OCI-LY7 (cell line): ENCODE measurements at regions not wholly inside any gene's neighbourhood (a gene's known extent, or its start where the extent isn't known, plus 50 kb on each side); places are given as distances from the start of the nearest gene placed in this dataset.

ENCODE experiments used
- BruUV-seq: library from RNA; stranded (reverse); fragments of 400-500 nt; replicated peaks from 2 replicates; lab custom pipeline; 2021; lab: Mats Ljungman, UMichigan
- CTCF ChIA-PET: fragments of 300-600 bp; sonication (Branson Sonifier 250); formaldehyde crosslinking; loops from one replicate; lab custom pipeline; 2022; ENCODE audit warnings: antibody characterized with exemption; ENCODE audit not compliant: unreplicated experiment; lab: Charles Lee
- POLR2A ChIA-PET: fragments of 300-600 bp; sonication (Branson Sonifier 250); formaldehyde crosslinking; loops from one replicate; lab custom pipeline; 2022; ENCODE audit warnings: antibody characterized with exemption; lab: Charles Lee
- DNase-seq: peaks from one replicate; pipeline ENCODE4 v3.0.0-alpha.2; 2015; ENCODE audit warnings: low spot score
- H2AFZ ChIP-seq: fragments of 200-600 bp; sonication (generic), shearing (Covaris generic); 2 replicates; pipeline ENCODE4 v1.6.1; 2014; ENCODE audit warnings: mild to moderate bottlenecking, antibody characterized with exemption, low read length, moderate library complexity
- H3K27ac ChIP-seq: fragments of 200-600 bp; sonication (generic); 2 replicates; pipeline ENCODE4 v1.5.1; 2014; ENCODE audit warnings: mixed run types, low read depth, mild to moderate bottlenecking, moderate library complexity, low read length, inconsistent platforms; ENCODE audit not compliant: poor library complexity, severe bottlenecking
- H3K36me3 ChIP-seq: fragments of 200-600 bp; sonication (generic); 2 replicates; pipeline ENCODE4 v1.6.1; 2014; ENCODE audit warnings: mild to moderate bottlenecking, antibody characterized with exemption, low read length, moderate library complexity, mixed read lengths; ENCODE audit not compliant: insufficient read depth
- H3K4me1 ChIP-seq: fragments of 200-600 bp; sonication (generic); 2 replicates; pipeline ENCODE4 v1.5.1; 2014; ENCODE audit warnings: mild to moderate bottlenecking, low read length; ENCODE audit not compliant: insufficient read depth, poor library complexity, severe bottlenecking
- H3K4me2 ChIP-seq: fragments of 200-600 bp; sonication (generic); 2 replicates; pipeline ENCODE4 v1.6.1; 2014; ENCODE audit warnings: mild to moderate bottlenecking, low read length
- H3K4me3 ChIP-seq: fragments of 200-600 bp; sonication (generic); 2 replicates; pipeline ENCODE4 v1.5.1; 2014; ENCODE audit warnings: mild to moderate bottlenecking, low read depth, low read length; ENCODE audit not compliant: poor library complexity, severe bottlenecking
- H3K79me2 ChIP-seq: fragments of 200-600 bp; sonication (generic); 2 replicates; pipeline ENCODE4 v1.6.1; 2016; ENCODE audit warnings: low read depth, mild to moderate bottlenecking, low read length, moderate library complexity, mixed read lengths; ENCODE audit not compliant: insufficient read depth
- H3K9me2 ChIP-seq: fragments of 200-600 bp; sonication (generic); 2 replicates; pipeline ENCODE4 v1.6.1; 2016; ENCODE audit warnings: mild to moderate bottlenecking, low read length, mixed read lengths; ENCODE audit not compliant: insufficient read depth
- H3K9me3 ChIP-seq: fragments of 200-600 bp; sonication (generic); 2 replicates; pipeline ENCODE4 v1.6.1; 2014; ENCODE audit warnings: mild to moderate bottlenecking, mixed run types, low read length, mixed read lengths
- H4K20me1 ChIP-seq: fragments of 200-600 bp; sonication (generic); 2 replicates; pipeline ENCODE4 v1.6.1; 2014; ENCODE audit warnings: mild to moderate bottlenecking, antibody characterized with exemption, low read length, moderate library complexity, mixed read lengths; ENCODE audit not compliant: insufficient read depth
- EZH2phosphoT487 ChIP-seq: fragments of 200-600 bp; sonication (generic); IDR thresholded peaks from 2 replicates; pipeline ENCODE4 v1.6.1; 2018; ENCODE audit warnings: low read depth, borderline replicate concordance, mild to moderate bottlenecking, mixed run types, antibody characterized with exemption, low read length, moderate library complexity, mixed read lengths
- intact Hi-C: fragments of 100-400 bp; cut with micrococcal nuclease; formaldehyde crosslinking; loops from one replicate; pipeline ENCODE4 v1.10.0; 2022; ENCODE audit not compliant: unreplicated experiment
- TF ChIP-seq, protein P1 (sequence below): fragments of 200-600 bp; sonication (generic); conservative IDR thresholded peaks from 2 replicates; pipeline ENCODE4 v1.5.1; 2014; ENCODE audit warnings: mild to moderate bottlenecking, antibody characterized with exemption, low read length, moderate library complexity, mixed read lengths

- Histone ChIP-seq H3K4me3 (no peak overlapping the region), H3K79me2 (no peaks in the 10 kb centered on the region), H3K36me3 (no peaks in the 10 kb centered on the region), H3K4me1 (no peaks in the 10 kb centered on the region), H2AFZ (no peak overlapping the region), H4K20me1 (no peaks in the 10 kb centered on the region), H3K9me3 (no peaks in the 10 kb centered on the region), H3K4me2 (no peak overlapping the region), H3K27ac (no peak overlapping the region), H3K9me2 (no peaks in the 10 kb centered on the region)
- intact Hi-C loops = no loop called here
- no TSS peak for BruUV-seq
- TF ChIP-seq, protein P1, sequence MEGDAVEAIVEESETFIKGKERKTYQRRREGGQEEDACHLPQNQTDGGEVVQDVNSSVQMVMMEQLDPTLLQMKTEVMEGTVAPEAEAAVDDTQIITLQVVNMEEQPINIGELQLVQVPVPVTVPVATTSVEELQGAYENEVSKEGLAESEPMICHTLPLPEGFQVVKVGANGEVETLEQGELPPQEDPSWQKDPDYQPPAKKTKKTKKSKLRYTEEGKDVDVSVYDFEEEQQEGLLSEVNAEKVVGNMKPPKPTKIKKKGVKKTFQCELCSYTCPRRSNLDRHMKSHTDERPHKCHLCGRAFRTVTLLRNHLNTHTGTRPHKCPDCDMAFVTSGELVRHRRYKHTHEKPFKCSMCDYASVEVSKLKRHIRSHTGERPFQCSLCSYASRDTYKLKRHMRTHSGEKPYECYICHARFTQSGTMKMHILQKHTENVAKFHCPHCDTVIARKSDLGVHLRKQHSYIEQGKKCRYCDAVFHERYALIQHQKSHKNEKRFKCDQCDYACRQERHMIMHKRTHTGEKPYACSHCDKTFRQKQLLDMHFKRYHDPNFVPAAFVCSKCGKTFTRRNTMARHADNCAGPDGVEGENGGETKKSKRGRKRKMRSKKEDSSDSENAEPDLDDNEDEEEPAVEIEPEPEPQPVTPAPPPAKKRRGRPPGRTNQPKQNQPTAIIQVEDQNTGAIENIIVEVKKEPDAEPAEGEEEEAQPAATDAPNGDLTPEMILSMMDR = no peak
- no peak for TF ChIP-seq EZH2phosphoT487
- POLR2A ChIA-PET = no interaction called here
- CTCF ChIA-PET = no interaction called here
- no peak for DNase-seq
Observed at GRCh38 chr2:198307093-198307492, 502.7 kb downstream of the PLCL1 start.

DNA sequence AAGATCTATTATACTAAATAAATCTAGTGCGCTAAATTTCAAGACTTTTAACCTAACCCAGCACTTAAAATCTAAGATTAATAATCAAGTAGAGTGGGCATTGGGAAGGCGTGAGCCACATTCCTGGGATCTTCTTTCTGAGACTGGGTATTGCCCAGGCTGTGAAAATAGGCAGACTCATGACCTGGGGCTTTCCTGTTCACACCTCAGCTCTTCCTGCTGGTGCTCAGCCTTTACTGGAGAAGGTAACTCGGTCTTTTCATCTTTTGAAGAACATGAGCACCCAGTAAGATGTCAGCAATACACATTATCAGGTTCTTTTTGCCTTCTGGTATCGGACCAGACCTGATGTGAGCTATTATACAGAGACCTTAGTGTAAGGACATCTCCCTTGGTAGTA, 500.5 kb downstream of the PLCL1 start:
- H3K36me3 ChIP-seq = no peaks in the 10 kb centered on the region
- no peaks in the 10 kb centered on the region for H3K9me2 ChIP-seq
- H3K4me2 ChIP-seq = no peak overlapping the region
- POLR2A ChIA-PET = interaction anchor here (0.6 kb wide), 1 partner anchor 394 kb away, joined by 3 read pairs; no protein-coding TSS in a partner anchor
- no peak overlapping the region for H3K4me3 ChIP-seq
- CTCF ChIA-PET = no interaction called here
- no peak for TF ChIP-seq EZH2phosphoT487
- TF ChIP-seq, protein P1 = no peak
- H3K9me3 ChIP-seq = no peaks in the 10 kb centered on the region
- H4K20me1 ChIP-seq = no peaks in the 10 kb centered on the region
- no peak overlapping the region for H3K27ac ChIP-seq
- intact Hi-C loops = no loop called here
- no peak for DNase-seq
- no peaks in the 10 kb centered on the region for H3K79me2 ChIP-seq
- no peaks in the 10 kb centered on the region for H3K4me1 ChIP-seq
- no TSS peak for BruUV-seq
- no peak overlapping the region for H2AFZ ChIP-seq

DNA sequence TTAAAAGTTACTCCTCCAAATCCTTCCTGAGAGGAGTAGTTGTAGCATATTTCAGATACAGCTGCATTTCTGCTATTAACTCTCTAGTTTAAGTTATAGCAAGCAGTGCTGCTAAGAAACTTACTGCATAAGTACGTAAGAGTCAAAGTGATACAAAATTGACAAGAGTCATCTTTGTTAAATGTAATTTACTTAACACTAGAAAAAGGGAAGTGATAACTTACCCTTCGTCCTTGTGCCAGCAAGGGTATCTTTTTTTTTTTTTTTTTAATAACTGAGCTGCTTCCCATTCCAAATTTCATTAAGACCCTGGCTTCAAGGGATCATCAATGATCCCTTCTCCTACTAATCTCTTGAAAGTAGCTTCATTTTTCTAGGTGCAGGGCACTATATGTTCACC, 493.0 kb downstream of the PLCL1 start:
- Histone ChIP-seq H3K4me1 (peaks cover 6% of the 10 kb centered on the region), H2AFZ (no peak overlapping the region)
- POLR2A ChIA-PET = interaction anchor here (0.6 to 0.7 kb wide), 3 partner anchors 161 to 1290 kb away, joined by 3 to 6 read pairs (median 4); no protein-coding TSS in a partner anchor

More for the DNA sequence above, 493.0 kb downstream of the PLCL1 start:
- Histone ChIP-seq H3K9me3 (no peaks in the 10 kb centered on the region), H3K4me3 (no peak overlapping the region), H4K20me1 (no peaks in the 10 kb centered on the region), H3K79me2 (no peaks in the 10 kb centered on the region), H3K9me2 (no peaks in the 10 kb centered on the region), H3K27ac (no peak overlapping the region), H3K36me3 (no peaks in the 10 kb centered on the region), H3K4me2 (peak overlapping the region; percentile 10; the same call in 1 of the 2 replicates)
- CTCF ChIA-PET = interaction anchor here (0.6 kb wide), 1 partner anchor 160 kb away, joined by 3 read pairs; no protein-coding TSS in a partner anchor
- DNase-seq = no peak
- BruUV-seq = no TSS peak
- intact Hi-C loops = loop anchor here (10.0 kb wide), 1 partner anchor 173 kb away; no protein-coding TSS in a partner anchor
- TF ChIP-seq, protein P1 = no peak
- TF ChIP-seq EZH2phosphoT487 = no peak
